A673 (cell line): ENCODE measurements at regions not wholly inside any gene's neighbourhood (a gene's known extent, or its start where the extent isn't known, plus 50 kb on each side); places are given as distances from the start of the nearest gene placed in this dataset.
"Not testable (repeated sequence)": the region's sequence is repeated elsewhere in the genome, so short reads cannot be mapped to it uniquely, and the experiment has no call there.

Experiments used
- EZH2 ChIP-seq: fragments of 200-600 bp; sonication (generic); IDR thresholded peaks from 2 replicates; pipeline ENCODE4 v1.6.1; 2017; ENCODE audit warnings: borderline replicate concordance, low read depth, mild to moderate bottlenecking, mixed read lengths, antibody characterized with exemption, low read length; ENCODE audit not compliant: poor library complexity, severe bottlenecking
- TF ChIP-seq, protein P1 (sequence below): fragments of 300-800, 200-600 bp; sonication (generic); conservative IDR thresholded peaks from 2 replicates; pipeline ENCODE4 v1.5.1; 2017; ENCODE audit warnings: low read depth, mild to moderate bottlenecking, antibody characterized with exemption, low read length, moderate library complexity, mixed read lengths

DNA sequence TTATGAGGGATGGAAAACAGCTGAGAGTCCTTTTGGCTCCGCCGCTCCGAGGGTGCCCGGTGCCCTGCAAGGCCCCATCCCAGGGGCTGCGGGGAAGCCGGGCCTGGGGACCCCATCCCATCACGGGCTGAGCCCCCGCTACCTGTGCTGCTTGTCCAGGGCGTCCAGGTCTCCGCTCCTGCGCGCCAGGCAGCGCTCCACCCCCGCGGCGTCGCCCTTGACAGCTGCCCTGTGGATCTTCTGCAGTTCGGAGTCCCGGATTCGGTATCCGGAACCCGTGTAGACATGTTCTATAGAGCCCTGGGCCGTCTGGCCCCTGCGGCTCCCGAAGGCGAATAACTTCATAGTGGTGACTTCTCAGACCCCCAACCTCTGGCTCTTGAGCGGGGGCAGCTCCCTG is 534.0 kb upstream of the DEFB115 start:
- TF ChIP-seq, protein P1, sequence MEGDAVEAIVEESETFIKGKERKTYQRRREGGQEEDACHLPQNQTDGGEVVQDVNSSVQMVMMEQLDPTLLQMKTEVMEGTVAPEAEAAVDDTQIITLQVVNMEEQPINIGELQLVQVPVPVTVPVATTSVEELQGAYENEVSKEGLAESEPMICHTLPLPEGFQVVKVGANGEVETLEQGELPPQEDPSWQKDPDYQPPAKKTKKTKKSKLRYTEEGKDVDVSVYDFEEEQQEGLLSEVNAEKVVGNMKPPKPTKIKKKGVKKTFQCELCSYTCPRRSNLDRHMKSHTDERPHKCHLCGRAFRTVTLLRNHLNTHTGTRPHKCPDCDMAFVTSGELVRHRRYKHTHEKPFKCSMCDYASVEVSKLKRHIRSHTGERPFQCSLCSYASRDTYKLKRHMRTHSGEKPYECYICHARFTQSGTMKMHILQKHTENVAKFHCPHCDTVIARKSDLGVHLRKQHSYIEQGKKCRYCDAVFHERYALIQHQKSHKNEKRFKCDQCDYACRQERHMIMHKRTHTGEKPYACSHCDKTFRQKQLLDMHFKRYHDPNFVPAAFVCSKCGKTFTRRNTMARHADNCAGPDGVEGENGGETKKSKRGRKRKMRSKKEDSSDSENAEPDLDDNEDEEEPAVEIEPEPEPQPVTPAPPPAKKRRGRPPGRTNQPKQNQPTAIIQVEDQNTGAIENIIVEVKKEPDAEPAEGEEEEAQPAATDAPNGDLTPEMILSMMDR, result not testable (repeated sequence)
- TF ChIP-seq EZH2, result not testable (repeated sequence)
